AG04450 (cell line): ENCODE measurements at regions not wholly inside any gene's neighbourhood (a gene's known extent, or its start where the extent isn't known, plus 50 kb on each side); places are given as distances from the start of the nearest gene placed in this dataset.

Source experiments
- CTCF ChIA-PET: fragments of 300-600, 350-600 bp; formaldehyde crosslinking; extraction: SDS; loops from one replicate; lab custom pipeline; 2022; ENCODE audit warnings: antibody characterized with exemption, inconsistent platforms; lab: Charles Lee
- POLR2A ChIA-PET: fragments of 350-600 bp; formaldehyde crosslinking; extraction: SDS; loops from one replicate; lab custom pipeline; 2021; ENCODE audit warnings: antibody characterized with exemption, inconsistent platforms; lab: Yijun Ruan, JAX
- DNase-seq: peaks from one replicate; pipeline ENCODE4 v3.0.0-alpha.2; 2011; ENCODE audit warnings: low read depth, low spot score
- H3K27ac ChIP-seq: one replicate; pipeline ENCODE4 v1.5.1; 2012; ENCODE audit warnings: low read depth, low read length, control low read depth
- H3K27me3 ChIP-seq: one replicate; pipeline ENCODE4 v1.6.0; 2012; ENCODE audit warnings: low read length; ENCODE audit not compliant: control insufficient read depth, insufficient read depth
- H3K4me3 ChIP-seq: 2 replicates; pipeline ENCODE4 v1.5.1; 2011; ENCODE audit warnings: mild to moderate bottlenecking, low read depth, low read length, control low read depth
- H3K9me3 ChIP-seq: 2 replicates; pipeline ENCODE4 v1.5.1; 2012; ENCODE audit warnings: low read length; ENCODE audit not compliant: control insufficient read depth, insufficient read depth
- TF ChIP-seq, protein P1 (sequence below): IDR thresholded peaks from 2 replicates; pipeline ENCODE4 v1.5.1; 2011; ENCODE audit warnings: low read depth, low read length, control low read depth, inconsistent platforms

DNA sequence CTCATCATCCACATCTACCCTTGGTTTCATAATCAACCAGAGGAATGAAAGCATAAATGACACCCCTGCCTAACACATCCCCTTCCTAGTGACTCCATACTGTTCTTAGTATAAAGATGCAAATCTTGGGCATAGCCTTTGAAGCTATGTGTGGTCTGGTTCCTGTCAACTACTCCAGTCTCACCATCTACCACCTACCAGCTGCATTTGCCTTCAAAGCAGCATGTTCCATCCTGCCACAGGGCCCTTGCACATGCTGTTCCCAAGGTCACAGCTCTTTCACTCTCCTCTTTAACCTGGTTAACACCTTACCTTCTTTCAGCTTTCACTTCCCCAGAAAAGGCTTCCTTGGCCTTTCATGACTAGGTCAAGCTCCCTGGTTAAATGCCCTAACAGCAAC lies 62.3 kb upstream of the ARHGEF3 start:
- Histone ChIP-seq H3K9me3 (no peaks in the 10 kb centered on the region), H3K4me3 (no peak overlapping the region), H3K27ac (no peak overlapping the region), H3K27me3 (peaks cover 5% of the 10 kb centered on the region)
- ChIA-PET POLR2A (no interaction called here), CTCF (interaction anchor here (1.3 kb wide), 1 partner anchor 65 kb away, joined by 6 read pairs; no protein-coding TSS in a partner anchor)
- TF ChIP-seq, protein P1, sequence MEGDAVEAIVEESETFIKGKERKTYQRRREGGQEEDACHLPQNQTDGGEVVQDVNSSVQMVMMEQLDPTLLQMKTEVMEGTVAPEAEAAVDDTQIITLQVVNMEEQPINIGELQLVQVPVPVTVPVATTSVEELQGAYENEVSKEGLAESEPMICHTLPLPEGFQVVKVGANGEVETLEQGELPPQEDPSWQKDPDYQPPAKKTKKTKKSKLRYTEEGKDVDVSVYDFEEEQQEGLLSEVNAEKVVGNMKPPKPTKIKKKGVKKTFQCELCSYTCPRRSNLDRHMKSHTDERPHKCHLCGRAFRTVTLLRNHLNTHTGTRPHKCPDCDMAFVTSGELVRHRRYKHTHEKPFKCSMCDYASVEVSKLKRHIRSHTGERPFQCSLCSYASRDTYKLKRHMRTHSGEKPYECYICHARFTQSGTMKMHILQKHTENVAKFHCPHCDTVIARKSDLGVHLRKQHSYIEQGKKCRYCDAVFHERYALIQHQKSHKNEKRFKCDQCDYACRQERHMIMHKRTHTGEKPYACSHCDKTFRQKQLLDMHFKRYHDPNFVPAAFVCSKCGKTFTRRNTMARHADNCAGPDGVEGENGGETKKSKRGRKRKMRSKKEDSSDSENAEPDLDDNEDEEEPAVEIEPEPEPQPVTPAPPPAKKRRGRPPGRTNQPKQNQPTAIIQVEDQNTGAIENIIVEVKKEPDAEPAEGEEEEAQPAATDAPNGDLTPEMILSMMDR = no peak
- DNase-seq = no peak

DNA sequence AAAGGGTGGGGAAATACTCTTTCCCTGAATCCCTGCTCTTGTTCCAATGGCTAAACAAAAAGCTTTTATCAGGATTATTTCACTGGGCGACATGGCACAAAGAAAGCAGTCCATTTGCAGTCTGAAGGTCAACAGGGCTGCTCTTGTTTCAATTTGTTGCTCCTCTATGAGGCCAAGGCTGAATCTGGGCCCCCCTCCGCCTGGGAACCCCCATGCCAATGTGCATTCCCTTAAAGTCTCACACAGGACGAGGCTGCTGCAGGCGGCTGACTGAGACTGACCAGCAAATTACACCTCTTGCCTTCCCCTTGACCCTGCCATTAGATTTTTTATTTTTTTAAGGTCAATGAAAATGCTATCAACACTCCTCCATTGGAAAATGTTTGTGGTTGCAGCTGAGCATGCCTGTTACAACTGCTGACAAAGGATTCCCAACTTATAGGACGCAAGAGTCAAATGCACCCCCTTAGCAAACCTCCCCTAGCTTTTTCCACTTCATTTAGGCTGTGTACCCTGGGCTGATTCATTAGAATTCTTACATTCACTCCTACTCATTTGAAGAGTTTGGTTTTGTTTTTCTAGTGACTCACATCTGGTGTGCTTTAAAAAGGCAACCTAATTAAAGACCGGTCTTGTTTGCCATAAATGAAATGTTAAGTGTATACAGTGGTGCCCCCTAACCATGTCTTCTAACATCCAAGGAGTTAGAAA lies 60.8 kb upstream of the ARHGEF3 start:
- TF ChIP-seq, protein P1 = no peak
- ChIA-PET POLR2A (interaction anchor here (0.6 kb wide), 1 partner anchor 63 kb away, joined by 3 read pairs; no protein-coding TSS in a partner anchor), CTCF (interaction anchor here (1.0 kb wide), 1 partner anchor 64 kb away, joined by 4 read pairs; no protein-coding TSS in a partner anchor)

DNA sequence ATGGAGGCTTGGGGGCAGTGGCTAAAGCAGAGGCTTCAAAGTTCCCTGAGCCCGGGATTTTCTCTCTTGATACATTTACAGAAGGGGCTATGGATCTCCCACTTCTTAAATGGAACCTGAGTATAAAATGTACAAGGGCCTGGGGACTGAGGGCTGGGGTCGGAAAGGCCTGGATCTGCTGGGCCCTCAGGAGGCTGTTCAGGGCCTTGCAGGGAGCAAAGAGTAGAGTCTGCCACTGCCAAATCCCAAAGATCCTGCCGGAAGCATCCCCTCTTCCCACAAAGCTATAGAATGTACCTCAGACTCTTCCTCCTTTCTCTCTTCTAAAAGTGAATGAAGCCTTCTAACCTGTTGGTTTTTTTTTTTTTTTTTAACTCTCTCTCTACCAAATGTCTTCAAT lies 59.8 kb upstream of the ARHGEF3 start:
- CTCF ChIA-PET = interaction anchor here (0.6 kb wide), 1 partner anchor 13 kb away, joined by 3 read pairs; no protein-coding TSS in a partner anchor
- Histone ChIP-seq H3K27ac (no peak overlapping the region), H3K9me3 (no peaks in the 10 kb centered on the region), H3K4me3 (no peak overlapping the region), H3K27me3 (peaks cover 3% of the 10 kb centered on the region)
- TF ChIP-seq, protein P1 = no peak
- POLR2A ChIA-PET = no interaction called here
- DNase-seq = no peak

More for the DNA sequence above, 60.8 kb upstream of the ARHGEF3 start:
- no peak overlapping the region for H3K4me3 ChIP-seq
- H3K27me3 ChIP-seq = peaks cover 3% of the 10 kb centered on the region
- no peak for DNase-seq
- no peaks in the 10 kb centered on the region for H3K9me3 ChIP-seq
- H3K27ac ChIP-seq = no peak overlapping the region

DNA sequence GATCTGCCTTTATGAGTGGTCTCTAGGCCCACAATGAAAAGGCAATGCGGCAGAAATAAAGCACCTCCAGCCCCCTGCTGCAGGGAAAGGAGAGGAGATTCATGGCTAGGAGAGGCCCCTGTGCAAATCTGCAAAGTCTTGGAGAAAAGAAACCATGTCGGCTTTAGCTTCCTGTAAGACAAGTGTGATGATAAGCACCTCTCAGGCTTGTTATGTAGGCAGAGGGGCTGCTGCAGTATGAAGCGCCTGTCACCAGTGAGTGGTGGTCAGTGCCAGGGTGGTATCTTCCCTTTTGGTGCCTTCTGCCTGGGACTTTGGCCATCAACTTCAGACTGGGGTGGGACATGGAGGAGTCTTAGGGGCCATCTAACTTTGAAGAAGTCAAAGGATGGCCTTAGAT lies 59.2 kb upstream of the ARHGEF3 start:
- Histone ChIP-seq H3K27ac (no peak overlapping the region), H3K9me3 (no peaks in the 10 kb centered on the region), H3K27me3 (peaks cover 3% of the 10 kb centered on the region), H3K4me3 (no peak overlapping the region)
- TF ChIP-seq, protein P1 = no peak
- ChIA-PET CTCF (interaction anchor here (0.6 kb wide), 1 partner anchor 12 kb away, joined by 3 read pairs; no protein-coding TSS in a partner anchor), POLR2A (no interaction called here)
- no peak for DNase-seq

DNA sequence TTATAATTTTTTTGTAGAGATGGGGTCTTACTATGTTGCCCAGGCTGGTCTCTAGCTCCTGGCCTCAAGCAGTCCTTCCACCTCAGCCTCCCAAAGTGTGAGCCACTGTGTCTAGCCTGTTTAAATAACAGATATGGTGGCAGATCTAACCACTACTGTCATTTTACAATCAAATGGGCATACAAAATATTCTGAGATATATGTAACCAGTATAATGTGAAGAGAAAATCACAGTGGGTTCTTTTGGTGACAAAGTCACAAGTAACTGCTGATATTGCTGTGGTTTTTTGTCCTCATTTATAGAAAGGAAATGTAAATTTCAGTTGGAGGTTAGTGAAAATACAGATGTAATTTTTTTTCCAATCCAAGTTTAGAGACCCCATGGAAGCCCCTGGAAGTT lies 58.6 kb upstream of the ARHGEF3 start:
- H3K4me3 ChIP-seq = no peak overlapping the region
- H3K27me3 ChIP-seq = peaks cover 3% of the 10 kb centered on the region
- no peak for DNase-seq
- POLR2A ChIA-PET = no interaction called here
- H3K27ac ChIP-seq = no peak overlapping the region
- TF ChIP-seq, protein P1 = no peak
- CTCF ChIA-PET = no interaction called here
- no peaks in the 10 kb centered on the region for H3K9me3 ChIP-seq
